HL-60 (cell line): ENCODE measurements at regions not wholly inside any gene's neighbourhood (a gene's known extent, or its start where the extent isn't known, plus 50 kb on each side); places are given as distances from the start of the nearest gene placed in this dataset.
"Not testable (repeated sequence)": the region's sequence is repeated elsewhere in the genome, so short reads cannot be mapped to it uniquely, and the experiment has no call there.

Experiments
- DNase-seq, 2 experiments: peaks; one replicate each; pipeline ENCODE4 v3.0.0-alpha.2; 2010 to 2020; ENCODE audit warnings: low read depth in 1 of 2, low spot score in 1 of 2
- H3K27ac ChIP-seq: fragments of 250-450 bp; sonication (Bioruptor Pico); replicated peaks from 2 replicates; pipeline ENCODE4 v1.5.1; 2020; ENCODE audit warnings: mild to moderate bottlenecking, moderate library complexity
- H3K27me3 ChIP-seq: fragments of 250-450 bp; sonication (Bioruptor Pico); 2 replicates; pipeline ENCODE4 v1.5.1; 2021; ENCODE audit warnings: mild to moderate bottlenecking, moderate library complexity; ENCODE audit not compliant: insufficient read depth, poor library complexity, severe bottlenecking
- H3K4me3 ChIP-seq: replicated peaks from 2 replicates; pipeline ENCODE4 v1.5.1; 2011; ENCODE audit warnings: mild to moderate bottlenecking, control low read depth, low read length; ENCODE audit not compliant: insufficient read depth
- CTCF ChIP-seq: IDR thresholded peaks from one replicate; pipeline ENCODE4 v1.5.1; 2011; ENCODE audit warnings: low read length, control low read depth, inconsistent platforms; ENCODE audit not compliant: insufficient read depth
- GABPA ChIP-seq: IDR thresholded peaks from 2 replicates; pipeline ENCODE4 v1.6.1; 2012; ENCODE audit warnings: low read depth
- POLR2AphosphoS5 ChIP-seq: IDR thresholded peaks from 2 replicates; pipeline ENCODE4 v1.6.1; 2012; ENCODE audit warnings: low read depth
- REST ChIP-seq: IDR thresholded peaks from 2 replicates; pipeline ENCODE4 v1.6.1; 2012; ENCODE audit warnings: low read depth; ENCODE audit not compliant: insufficient replicate concordance
- SPI1 ChIP-seq: IDR thresholded peaks from 2 replicates; pipeline ENCODE4 v1.6.1; 2012; ENCODE audit warnings: low read depth, mild to moderate bottlenecking, borderline replicate concordance

GRCh38 chr2:176577054-176577453, 307.8 kb downstream of the MTX2 start:
- DNase-seq, result no peak
- Histone ChIP-seq H3K27me3 (peaks cover 9% of the 10 kb centered on the region), H3K4me3 (no peak overlapping the region), H3K27ac (no peak overlapping the region)
- TF ChIP-seq CTCF, result no peak
- no peak for TF ChIP-seq GABPA
- no peak for TF ChIP-seq REST
- no peak for TF ChIP-seq POLR2AphosphoS5
- TF ChIP-seq SPI1, result no peak

- H3K27me3 ChIP-seq, DNase-seq, H3K27ac ChIP-seq, H3K4me3 ChIP-seq: not testable (repeated sequence)
These were observed 309.1 kb downstream of the MTX2 start for GRCh38 chr2:176578292-176578691.

GRCh38 chr2:176579608-176580007, 310.4 kb downstream of the MTX2 start:
- Histone ChIP-seq H3K4me3 (no peak overlapping the region), H3K27ac (no peak overlapping the region), H3K27me3 (peaks cover 9% of the 10 kb centered on the region)
- DNase-seq, result no peak
- no peak for TF ChIP-seq REST
- no peak for TF ChIP-seq CTCF
- TF ChIP-seq POLR2AphosphoS5, result no peak
- TF ChIP-seq SPI1, result no peak
- no peak for TF ChIP-seq GABPA

- no peak for DNase-seq
These were observed 312.4 kb downstream of the MTX2 start for GRCh38 chr2:176581557-176582165.

More at GRCh38 chr2:176581557-176582165, 312.4 kb downstream of the MTX2 start:
- Histone ChIP-seq H3K27ac (no peak overlapping the region), H3K4me3 (no peak overlapping the region), H3K27me3 (peaks cover 8% of the 10 kb centered on the region)
- TF ChIP-seq REST (no peak), POLR2AphosphoS5 (no peak), GABPA (no peak), SPI1 (no peak), CTCF (no peak)
